Right cardiac atrium (tissue), 5 donors: ENCODE measurements at regions not wholly inside any gene's neighbourhood (a gene's known extent, or its start where the extent isn't known, plus 50 kb on each side); places are given as distances from the start of the nearest gene placed in this dataset.

Experiments used
- ATAC-seq, 2 donors: fragments of 200-7000 bp; cut with Tn5 transposase; one replicate each; pipeline versions ENCODE4 v1.8.0 to v1.9.1; 2020; ENCODE audit warnings: moderate library complexity in 2 of 2, mild to moderate bottlenecking in 1 of 2
- DNase-seq, 3 donors: peaks; one replicate each; pipeline ENCODE4 v3.0.0-alpha.2; 2020
- H3K27ac ChIP-seq: one replicate; pipeline ENCODE4 v1.5.1; 2013; ENCODE audit warnings: mild to moderate bottlenecking, low read length, control low read depth, moderate library complexity
- H3K27me3 ChIP-seq: one replicate; pipeline ENCODE4 v1.6.1; 2013; ENCODE audit not compliant: control insufficient read depth, insufficient read depth
- H3K4me1 ChIP-seq: one replicate; pipeline ENCODE4 v1.6.1; 2013; ENCODE audit warnings: low read length; ENCODE audit not compliant: control insufficient read depth, insufficient read depth
- H3K4me3 ChIP-seq: one replicate; pipeline ENCODE4 v1.5.1; 2013; ENCODE audit warnings: low read length, control low read depth
- H3K9me3 ChIP-seq: one replicate; pipeline ENCODE4 v1.6.1; 2013; ENCODE audit warnings: low read length; ENCODE audit not compliant: control insufficient read depth
- WGBS: extraction: QIAGEN DNeasy Blood & Tissue Kit; methylation state at CpG from one replicate; pipeline ENCODE4 v1.1.7; 2013; 5-methylcytosine and 5-hydroxymethylcytosine counted together
- intact Hi-C, 4 donors: fragments of 100-400 bp; cut with DNase I; formaldehyde crosslinking; loops; one replicate each; pipeline versions ENCODE4 v1.11.0 to v1.14.0; 2022 to 2023
- donor health status: healthy with polysubstance abuse.
- donor health status: DM: no; HTN: yes; CAD: no.
- donor health status: DM: no; HTN: no; CAD: no.
- donor health status: DM: no; HTN: yes; CAD: no; lungs with severe emphysema.
- donor health status: DM: yes; HTN: yes; CAD: no.

DNA sequence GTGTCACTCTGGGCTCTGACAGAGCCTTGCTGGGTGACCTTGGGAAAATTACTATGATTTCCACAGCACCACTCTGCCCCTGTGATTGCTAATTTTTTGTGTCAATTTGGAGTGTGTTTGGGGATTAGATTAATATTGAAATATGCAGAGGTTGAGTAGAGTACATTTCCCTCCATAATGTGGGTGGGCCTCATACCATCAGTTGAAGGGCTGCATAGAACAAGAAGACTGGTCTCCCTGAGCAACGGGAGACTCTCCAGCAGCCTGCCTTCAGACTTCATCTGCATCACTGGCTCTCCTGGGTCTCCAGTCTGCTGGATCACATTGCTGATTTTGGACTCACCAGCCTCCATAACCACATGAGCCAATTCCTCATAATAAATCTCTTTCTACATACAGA lies 313.7 kb downstream of the TNS1 start:
- ATAC-seq (no peak), DNase-seq (no peak)
- H3K4me3 ChIP-seq = no peak overlapping the region
- intact Hi-C loops = no loop called here
- H3K27ac ChIP-seq = no peak overlapping the region
- H3K27me3 ChIP-seq = no peaks in the 10 kb centered on the region
- 97% methylated on average over 1 of the region's 1 CpG for WGBS
- H3K9me3 ChIP-seq = no peaks in the 10 kb centered on the region
- peaks cover 5% of the 10 kb centered on the region for H3K4me1 ChIP-seq

DNA sequence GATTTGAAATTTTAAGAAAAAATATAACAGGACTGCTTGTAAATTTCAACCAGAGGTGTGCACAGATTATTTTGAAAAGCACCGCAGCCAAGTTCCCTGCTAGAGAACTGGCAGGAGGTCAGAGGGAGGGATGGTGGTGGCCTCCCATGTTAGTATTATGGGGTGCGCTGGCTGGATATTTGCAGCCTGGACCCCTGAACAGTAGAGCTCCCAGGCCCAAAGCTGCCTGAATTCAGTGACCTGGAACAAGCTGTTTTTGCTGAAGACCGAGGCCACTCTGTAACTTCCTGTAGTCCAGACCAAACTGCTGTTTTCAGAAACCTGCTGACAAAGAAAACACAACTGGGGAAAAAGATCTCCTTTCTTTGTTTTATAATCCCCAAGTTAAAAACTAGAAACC lies 314.3 kb downstream of the TNS1 start:
- WGBS = 86% methylated on average over 3 of the region's 3 CpGs
- peaks cover 5% of the 10 kb centered on the region for H3K4me1 ChIP-seq
- H3K27ac ChIP-seq = no peak overlapping the region

DNA sequence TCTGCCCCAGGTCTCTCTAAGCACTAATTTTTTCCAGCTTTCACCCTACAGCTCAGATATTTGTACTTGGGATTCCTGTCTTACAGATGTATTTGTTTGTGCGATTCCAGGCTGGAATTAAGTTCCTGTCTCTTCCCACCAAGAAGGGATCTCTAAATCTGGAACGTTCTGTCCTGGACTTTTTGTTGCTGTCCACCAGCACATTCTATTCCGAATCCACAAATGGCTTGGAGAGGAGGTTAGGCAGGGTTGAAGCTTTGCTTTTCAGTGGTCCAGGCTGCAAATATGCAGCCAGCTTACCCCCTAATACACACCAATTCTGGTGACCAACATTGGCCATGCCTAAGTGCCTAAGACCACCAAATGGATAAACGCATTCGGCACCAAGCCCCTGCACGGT lies 315.0 kb downstream of the TNS1 start:
- Histone ChIP-seq H3K27me3 (no peaks in the 10 kb centered on the region), H3K4me1 (peaks cover 5% of the 10 kb centered on the region), H3K27ac (no peak overlapping the region), H3K9me3 (no peaks in the 10 kb centered on the region), H3K4me3 (no peak overlapping the region)
- 91% methylated on average over 6 of the region's 6 CpGs for WGBS
- ATAC-seq (no peak), DNase-seq (no peak)
- intact Hi-C loops = no loop called here

More for the DNA sequence above, 314.3 kb downstream of the TNS1 start:
- intact Hi-C loops = no loop called here
- Histone ChIP-seq H3K4me3 (no peak overlapping the region), H3K27me3 (no peaks in the 10 kb centered on the region), H3K9me3 (no peaks in the 10 kb centered on the region)
- DNase-seq (no peak), ATAC-seq (no peak)

DNA sequence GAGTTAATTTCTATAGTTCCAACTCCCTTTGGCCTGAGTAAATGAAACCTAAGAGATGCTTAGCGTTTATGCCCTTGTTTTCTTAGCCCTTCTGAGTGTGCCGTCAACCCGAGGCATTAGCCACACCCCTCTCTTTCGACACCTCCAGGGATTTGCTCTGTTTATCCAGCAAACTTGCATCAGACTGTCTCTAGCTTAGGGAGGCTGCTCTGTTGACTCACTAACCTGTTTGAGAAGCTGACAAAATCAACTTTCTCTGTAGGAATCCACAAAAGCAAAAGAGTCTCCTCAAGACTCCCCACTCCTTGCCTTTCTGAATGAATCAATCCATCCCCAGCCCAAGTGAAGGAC lies 317.6 kb downstream of the TNS1 start:
- Histone ChIP-seq H3K27ac (no peak overlapping the region), H3K4me1 (no peaks in the 10 kb centered on the region), H3K9me3 (no peaks in the 10 kb centered on the region), H3K4me3 (no peak overlapping the region), H3K27me3 (no peaks in the 10 kb centered on the region)
- intact Hi-C loops = no loop called here
- 32% methylated on average over 4 of the region's 4 CpGs for WGBS
- ATAC-seq (peak; percentile 88 to 89), DNase-seq (peak in 2 of 3 donors; percentile 61 to 77)

- WGBS = 71% methylated on average over 3 of the region's 3 CpGs
- H3K9me3 ChIP-seq = no peaks in the 10 kb centered on the region
- H3K4me3 ChIP-seq = no peak overlapping the region
- no peaks in the 10 kb centered on the region for H3K4me1 ChIP-seq
- H3K27ac ChIP-seq = no peak overlapping the region
- intact Hi-C loops = no loop called here
- peak in 1 of 2 donors; percentile 11 for ATAC-seq
- no peak for DNase-seq
- no peaks in the 10 kb centered on the region for H3K27me3 ChIP-seq
These were observed 318.2 kb downstream of the TNS1 start for GRCh38 chr2:217684431-217685254.

DNA sequence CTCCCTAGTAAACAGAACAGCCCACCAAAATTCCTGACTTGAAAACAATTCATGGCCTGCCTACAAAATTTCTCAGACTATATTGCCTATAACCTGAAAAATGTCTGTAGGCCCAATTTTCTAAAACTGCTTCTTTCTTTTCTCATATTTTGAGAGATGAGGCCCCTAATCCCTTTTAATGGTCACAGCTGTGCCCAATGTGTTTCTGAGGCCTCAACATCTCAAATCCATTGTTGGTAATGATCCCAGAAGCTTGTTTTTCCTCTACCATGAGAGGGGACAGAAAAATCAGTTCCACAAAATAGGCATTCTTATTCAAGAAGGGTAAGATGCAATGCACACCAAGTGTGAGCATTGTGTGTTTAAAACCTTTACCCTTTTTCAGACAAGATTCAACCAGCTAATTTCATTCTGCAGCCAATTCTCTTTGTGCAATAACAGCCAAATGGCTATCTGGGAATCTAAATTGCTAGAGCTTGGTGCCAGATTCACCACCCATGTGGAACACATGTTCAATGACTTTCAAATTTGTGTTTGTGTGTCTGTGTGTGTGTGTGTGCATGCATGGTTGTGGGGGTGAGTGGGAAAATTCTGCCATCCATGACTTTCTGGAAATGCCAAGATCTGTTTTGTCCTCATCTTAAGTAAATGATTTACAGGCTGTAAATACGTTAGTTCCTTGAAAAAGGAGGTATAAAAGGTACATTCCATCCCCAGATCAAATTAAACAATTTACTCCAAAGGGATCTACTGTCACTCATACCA lies 319.5 kb downstream of the TNS1 start:
- WGBS = 92% methylated on average over 1 of the region's 1 CpG
- H3K4me3 ChIP-seq = no peak overlapping the region
- no peaks in the 10 kb centered on the region for H3K4me1 ChIP-seq
- DNase-seq (no peak), ATAC-seq (no peak)
- H3K27me3 ChIP-seq = no peaks in the 10 kb centered on the region
- H3K9me3 ChIP-seq = no peaks in the 10 kb centered on the region
- no peak overlapping the region for H3K27ac ChIP-seq
- intact Hi-C loops = no loop called here

- Histone ChIP-seq H3K4me1 (no peaks in the 10 kb centered on the region), H3K27me3 (no peaks in the 10 kb centered on the region), H3K9me3 (no peaks in the 10 kb centered on the region), H3K4me3 (no peak overlapping the region), H3K27ac (no peak overlapping the region)
- ATAC-seq = no peak
- no peak for DNase-seq
- intact Hi-C loops = no loop called here
These were observed 321.0 kb downstream of the TNS1 start for GRCh38 chr2:217681791-217682190.

- no peaks in the 10 kb centered on the region for H3K27me3 ChIP-seq
- H3K9me3 ChIP-seq = no peaks in the 10 kb centered on the region
- H3K4me3 ChIP-seq = no peak overlapping the region
- intact Hi-C loops = no loop called here
- DNase-seq (no peak), ATAC-seq (no peak)
- H3K27ac ChIP-seq = no peak overlapping the region
- no peaks in the 10 kb centered on the region for H3K4me1 ChIP-seq
- WGBS = 93% methylated on average over 2 of the region's 2 CpGs
These were observed 322.4 kb downstream of the TNS1 start for GRCh38 chr2:217680381-217680780.

- H3K27me3 ChIP-seq = no peaks in the 10 kb centered on the region
- peaks cover 4% of the 10 kb centered on the region for H3K4me1 ChIP-seq
- no peak overlapping the region for H3K4me3 ChIP-seq
- H3K27ac ChIP-seq = no peak overlapping the region
- intact Hi-C loops = no loop called here
- H3K9me3 ChIP-seq = no peaks in the 10 kb centered on the region
- DNase-seq (no peak), ATAC-seq (peak in 1 of 2 donors; percentile 53)
- 60% methylated on average over 4 of the region's 4 CpGs for WGBS
These were observed 329.2 kb downstream of the TNS1 start for GRCh38 chr2:217673627-217674026.

- DNase-seq = no peak
- no peaks in the 10 kb centered on the region for H3K9me3 ChIP-seq
- ATAC-seq = peak in 1 of 2 donors; percentile 41
- WGBS = 78% methylated on average over 3 of the region's 3 CpGs
- no peak overlapping the region for H3K4me3 ChIP-seq
- intact Hi-C loops = no loop called here
- no peaks in the 10 kb centered on the region for H3K27me3 ChIP-seq
- H3K4me1 ChIP-seq = peaks cover 4% of the 10 kb centered on the region
- H3K27ac ChIP-seq = no peak overlapping the region
These were observed 330.3 kb downstream of the TNS1 start for GRCh38 chr2:217672472-217672871.

- no peaks in the 10 kb centered on the region for H3K9me3 ChIP-seq
- H3K4me1 ChIP-seq = peaks cover 7% of the 10 kb centered on the region
- intact Hi-C loops = no loop called here
- ATAC-seq = no peak
- H3K4me3 ChIP-seq = no peak overlapping the region
- WGBS = 42% methylated on average over 2 of the region's 2 CpGs
- H3K27me3 ChIP-seq = no peaks in the 10 kb centered on the region
- H3K27ac ChIP-seq = no peak overlapping the region
- no peak for DNase-seq
These were observed 330.9 kb downstream of the TNS1 start for GRCh38 chr2:217671871-217672270.
